ENCODE measurements at regions not wholly inside any gene's neighbourhood (a gene's known extent, or its start where the extent isn't known, plus 50 kb on each side); places are given as distances from the start of the nearest gene placed in this dataset.

GRCh38 chr1:81380436-81380835 lies 420.3 kb upstream of the ADGRL2 start:
- TF ChIP-seq CTCF (IDR thresholded peaks at IDR 0.05; ENCODE audit: insufficient read depth, low read length) (no peak), POLR2AphosphoS5 (IDR thresholded peaks at IDR 0.05; ENCODE audit: low read depth) (no peak), SPI1 (IDR thresholded peaks at IDR 0.05; ENCODE audit: borderline replicate concordance, low read depth) (no peak)
- TF ChIP-seq, protein P1, sequence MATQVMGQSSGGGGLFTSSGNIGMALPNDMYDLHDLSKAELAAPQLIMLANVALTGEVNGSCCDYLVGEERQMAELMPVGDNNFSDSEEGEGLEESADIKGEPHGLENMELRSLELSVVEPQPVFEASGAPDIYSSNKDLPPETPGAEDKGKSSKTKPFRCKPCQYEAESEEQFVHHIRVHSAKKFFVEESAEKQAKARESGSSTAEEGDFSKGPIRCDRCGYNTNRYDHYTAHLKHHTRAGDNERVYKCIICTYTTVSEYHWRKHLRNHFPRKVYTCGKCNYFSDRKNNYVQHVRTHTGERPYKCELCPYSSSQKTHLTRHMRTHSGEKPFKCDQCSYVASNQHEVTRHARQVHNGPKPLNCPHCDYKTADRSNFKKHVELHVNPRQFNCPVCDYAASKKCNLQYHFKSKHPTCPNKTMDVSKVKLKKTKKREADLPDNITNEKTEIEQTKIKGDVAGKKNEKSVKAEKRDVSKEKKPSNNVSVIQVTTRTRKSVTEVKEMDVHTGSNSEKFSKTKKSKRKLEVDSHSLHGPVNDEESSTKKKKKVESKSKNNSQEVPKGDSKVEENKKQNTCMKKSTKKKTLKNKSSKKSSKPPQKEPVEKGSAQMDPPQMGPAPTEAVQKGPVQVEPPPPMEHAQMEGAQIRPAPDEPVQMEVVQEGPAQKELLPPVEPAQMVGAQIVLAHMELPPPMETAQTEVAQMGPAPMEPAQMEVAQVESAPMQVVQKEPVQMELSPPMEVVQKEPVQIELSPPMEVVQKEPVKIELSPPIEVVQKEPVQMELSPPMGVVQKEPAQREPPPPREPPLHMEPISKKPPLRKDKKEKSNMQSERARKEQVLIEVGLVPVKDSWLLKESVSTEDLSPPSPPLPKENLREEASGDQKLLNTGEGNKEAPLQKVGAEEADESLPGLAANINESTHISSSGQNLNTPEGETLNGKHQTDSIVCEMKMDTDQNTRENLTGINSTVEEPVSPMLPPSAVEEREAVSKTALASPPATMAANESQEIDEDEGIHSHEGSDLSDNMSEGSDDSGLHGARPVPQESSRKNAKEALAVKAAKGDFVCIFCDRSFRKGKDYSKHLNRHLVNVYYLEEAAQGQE (IDR thresholded peaks at IDR 0.05; ENCODE audit: insufficient replicate concordance, low read depth), result no peak
